NT2/D1 (cell line): ENCODE measurements at regions not wholly inside any gene's neighbourhood (a gene's known extent, or its start where the extent isn't known, plus 50 kb on each side); places are given as distances from the start of the nearest gene placed in this dataset.

Source experiments
- SUZ12 ChIP-seq: IDR thresholded peaks from 2 replicates; pipeline ENCODE4 v1.6.1; 2011; ENCODE audit not compliant: insufficient read length, insufficient read depth; ENCODE audit errors: extremely low read depth
- YY1 ChIP-seq: IDR thresholded peaks from 2 replicates; pipeline ENCODE4 v1.6.1; 2011; ENCODE audit not compliant: insufficient read length, insufficient read depth
- ZNF274 ChIP-seq: IDR thresholded peaks from 2 replicates; pipeline ENCODE4 v1.6.1; 2011; ENCODE audit warnings: mild to moderate bottlenecking, low read depth, low read length

- TF ChIP-seq YY1 (no peak), SUZ12 (no peak), ZNF274 (no peak)
Observed at GRCh38 chr22:49479566-49479965, 348.1 kb downstream of the BRD1 start.
